GM19025 (cell line): ENCODE measurements at regions not wholly inside any gene's neighbourhood (a gene's known extent, or its start where the extent isn't known, plus 50 kb on each side); places are given as distances from the start of the nearest gene placed in this dataset.
"Not testable (repeated sequence)": the region's sequence is repeated elsewhere in the genome, so short reads cannot be mapped to it uniquely, and the experiment has no call there.

Source experiments
- ATAC-seq: cut with Tn5 transposase; IDR thresholded peaks from one replicate; pipeline ENCODE4 v1.9.1; 2021; ENCODE audit warnings: mild to moderate bottlenecking, low read depth, moderate library complexity; ENCODE audit not compliant: unreplicated experiment

DNA sequence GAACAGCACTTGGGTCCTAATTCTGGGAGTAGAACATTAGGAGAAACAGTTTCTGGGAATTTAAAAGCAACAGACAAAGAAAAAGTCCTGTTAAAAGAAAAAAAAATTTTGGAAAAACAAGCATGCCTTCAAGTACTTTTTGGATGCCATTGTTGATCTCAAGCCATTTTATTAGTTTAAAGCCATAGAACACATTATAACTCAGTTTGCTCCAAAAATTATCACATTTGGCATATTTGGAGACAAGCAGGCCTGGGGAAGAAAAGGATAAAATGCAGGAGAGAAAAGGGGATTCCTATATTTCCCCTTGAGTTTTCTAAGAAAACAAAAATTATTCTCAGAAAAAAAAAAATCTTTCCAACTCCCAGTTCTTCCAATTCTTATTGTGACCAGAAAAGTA, 146.8 kb downstream of the TENT5C start:
- ATAC-seq: no peak

DNA sequence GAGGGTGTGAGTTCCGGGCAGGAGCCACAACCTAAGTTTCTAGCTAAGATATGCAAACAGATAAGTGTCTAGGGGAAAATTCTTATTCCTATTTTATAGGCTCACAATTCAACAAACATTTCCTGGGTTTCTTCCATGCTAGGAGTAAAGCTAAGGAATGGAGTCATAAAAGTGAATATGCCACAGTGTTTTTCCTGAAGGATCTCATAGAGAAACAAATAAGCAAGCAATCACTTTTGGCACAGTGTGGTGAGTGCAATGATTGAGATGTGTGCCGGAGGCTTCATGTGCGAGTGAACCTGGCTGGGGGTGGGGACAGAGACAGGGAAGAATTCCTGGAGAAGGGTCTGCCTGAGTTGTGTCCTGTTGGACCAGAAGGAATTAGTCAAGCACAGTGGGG, 147.4 kb downstream of the TENT5C start:
- no peak for ATAC-seq

DNA sequence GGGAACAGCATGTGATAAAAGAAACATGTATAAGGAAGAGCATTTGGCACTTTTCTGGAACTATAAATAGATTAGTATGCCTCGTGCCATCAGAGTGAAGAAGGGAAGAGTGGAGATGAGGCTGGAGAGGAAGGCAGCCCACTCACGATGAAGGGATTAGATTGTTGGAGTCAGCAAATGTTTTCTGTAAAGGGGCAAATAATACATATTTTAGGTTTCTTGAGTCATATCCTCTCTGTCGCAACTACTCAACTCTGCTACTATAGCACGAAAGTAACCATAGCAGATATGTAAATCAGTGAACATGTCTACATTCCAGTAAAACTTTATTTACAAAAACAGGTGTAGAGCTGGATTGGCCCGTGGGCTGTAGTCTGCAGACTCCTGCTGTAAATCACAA, 147.8 kb downstream of the TENT5C start:
- ATAC-seq: no peak

DNA sequence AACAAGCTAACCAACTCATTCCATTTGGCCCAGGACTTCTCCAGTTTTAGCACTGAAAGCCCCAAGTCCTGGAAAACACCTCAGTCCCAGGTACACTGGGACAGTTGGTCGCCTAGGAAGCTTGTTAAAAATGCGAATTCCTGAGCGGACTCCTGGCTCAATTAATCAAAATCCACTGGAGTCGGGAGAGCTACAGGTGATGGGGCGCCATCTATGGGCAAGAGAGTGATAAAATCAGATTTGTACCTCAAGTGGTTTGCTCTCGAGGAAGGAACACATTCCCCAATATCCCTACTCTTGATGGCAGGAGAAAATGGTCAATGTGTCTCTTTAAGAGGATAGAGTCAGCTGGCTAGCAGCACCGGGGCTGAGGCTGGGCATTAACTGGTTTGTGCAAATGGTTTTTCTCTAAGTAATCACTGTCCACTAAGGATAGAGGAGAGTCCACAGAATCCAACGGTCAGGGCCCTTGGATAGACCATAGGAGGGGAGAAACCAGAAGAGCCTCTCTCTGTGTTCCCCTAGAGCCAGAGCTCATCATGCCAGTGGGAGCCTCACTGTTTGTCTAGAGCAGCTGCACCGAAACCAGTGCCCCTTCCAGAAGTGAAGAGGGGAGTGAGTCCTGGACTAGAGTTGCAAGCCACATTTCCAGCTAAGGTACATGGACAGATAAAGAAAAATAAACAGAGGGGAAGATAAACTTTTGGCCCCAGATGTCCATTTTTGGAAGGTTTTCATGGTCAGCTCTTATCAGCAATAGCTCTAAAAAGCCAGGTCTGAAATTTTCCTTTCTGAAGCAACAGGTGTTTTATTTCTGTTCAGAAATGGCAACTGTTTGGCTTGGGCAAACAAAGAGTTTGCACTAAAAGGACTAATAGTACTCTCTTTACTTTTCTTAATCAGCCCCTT, 148.5 kb downstream of the TENT5C start:
- no peak for ATAC-seq

DNA sequence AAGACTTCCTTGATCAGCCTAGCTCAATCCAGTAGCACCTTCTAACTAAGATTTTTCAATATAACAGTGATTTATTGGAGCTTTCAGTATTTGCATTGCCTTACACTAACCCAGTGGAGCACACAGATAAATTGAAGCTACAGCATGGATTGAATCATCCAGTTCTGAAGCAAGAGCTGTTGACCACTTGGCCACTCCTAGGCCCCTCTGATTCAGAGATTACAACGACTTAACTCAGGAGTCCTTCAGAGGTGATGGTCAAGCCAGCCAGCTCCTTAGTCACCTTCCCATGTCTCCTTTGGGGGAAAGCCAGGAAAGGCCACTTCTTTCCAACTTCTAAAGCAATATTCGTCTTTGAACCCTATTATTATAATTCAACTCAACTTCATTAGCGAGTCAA, 151.8 kb downstream of the TENT5C start:
- ATAC-seq: no peak

DNA sequence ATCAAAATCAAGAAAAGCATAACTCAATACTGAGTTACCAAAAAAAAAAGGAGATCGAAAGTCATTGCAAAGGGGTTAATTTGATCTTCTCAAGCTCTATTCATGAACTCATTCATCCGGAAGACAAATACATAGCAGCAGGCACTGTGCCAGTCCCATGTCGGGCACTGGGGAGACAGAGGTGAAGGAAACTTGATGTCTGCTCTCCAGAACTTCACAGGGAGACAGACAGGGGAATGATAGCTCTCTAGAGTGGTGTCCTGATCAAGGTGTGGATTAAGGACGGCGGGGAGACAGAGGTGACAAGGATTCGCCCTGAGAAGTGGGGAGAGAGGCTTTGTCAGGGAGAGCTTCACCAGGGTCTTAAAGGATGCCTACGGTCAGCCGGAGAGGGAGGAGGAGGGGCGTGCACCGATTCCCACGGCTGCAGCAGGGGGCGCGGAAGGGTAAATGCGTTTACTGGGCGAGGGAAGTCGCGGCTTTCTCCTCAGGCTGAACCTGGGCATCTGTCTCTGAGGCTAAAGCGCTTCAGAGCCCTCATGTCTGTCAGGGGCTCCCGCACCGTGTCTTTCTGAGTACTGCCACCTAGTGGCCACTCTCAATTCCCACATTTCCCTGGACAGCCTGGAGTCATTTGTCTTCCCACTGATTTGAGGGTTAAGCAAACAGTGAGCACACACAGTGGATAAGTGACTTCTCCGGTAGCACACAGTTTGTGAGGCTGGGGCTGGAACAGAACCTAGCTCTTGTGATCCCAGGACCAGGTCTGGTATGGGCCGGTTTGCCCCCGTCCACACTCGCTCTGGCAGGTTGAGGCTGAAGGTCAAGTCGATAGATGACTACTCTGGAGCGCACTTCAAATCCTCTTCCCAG, 152.8 kb downstream of the TENT5C start:
- ATAC-seq: peak; percentile 82

DNA sequence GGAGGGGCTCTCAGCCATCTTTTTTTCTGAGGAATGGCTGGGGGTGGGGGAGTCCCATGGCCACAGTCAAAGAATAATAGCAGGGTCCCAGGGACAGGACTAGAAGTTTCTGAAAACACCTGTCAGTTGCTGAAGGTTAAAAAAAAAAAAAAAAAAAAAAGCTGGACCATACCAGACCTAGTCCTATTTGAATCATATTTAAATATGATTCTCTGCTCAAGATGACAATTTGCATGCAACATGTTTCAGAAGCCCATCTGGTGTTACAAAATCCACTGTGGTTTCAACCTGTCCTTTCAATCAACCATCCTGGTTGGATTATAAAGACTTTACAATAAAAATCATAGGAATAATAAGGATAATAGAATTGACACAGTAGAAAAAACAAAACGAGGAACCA, 153.7 kb downstream of the TENT5C start:
- ATAC-seq: no peak

DNA sequence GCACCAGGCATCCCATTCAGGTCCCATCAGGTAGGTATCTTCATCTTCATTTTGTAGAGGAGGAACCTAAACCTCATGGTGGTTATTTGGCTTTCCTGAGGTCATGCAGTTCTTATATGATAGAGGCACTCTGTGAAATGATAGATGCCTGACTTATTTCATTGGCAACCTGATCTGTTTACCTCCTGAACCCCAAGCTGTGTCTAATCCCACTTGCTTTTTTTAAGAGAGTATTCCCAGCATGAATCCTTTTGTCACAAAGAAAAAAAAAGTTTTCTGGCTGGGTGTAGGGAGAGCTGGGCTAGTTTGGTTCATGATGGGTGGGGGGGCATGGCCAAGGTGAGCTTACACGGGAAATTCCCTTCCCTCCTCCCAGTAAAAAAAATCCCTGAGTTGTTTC, 154.2 kb downstream of the TENT5C start:
- ATAC-seq: no peak

DNA sequence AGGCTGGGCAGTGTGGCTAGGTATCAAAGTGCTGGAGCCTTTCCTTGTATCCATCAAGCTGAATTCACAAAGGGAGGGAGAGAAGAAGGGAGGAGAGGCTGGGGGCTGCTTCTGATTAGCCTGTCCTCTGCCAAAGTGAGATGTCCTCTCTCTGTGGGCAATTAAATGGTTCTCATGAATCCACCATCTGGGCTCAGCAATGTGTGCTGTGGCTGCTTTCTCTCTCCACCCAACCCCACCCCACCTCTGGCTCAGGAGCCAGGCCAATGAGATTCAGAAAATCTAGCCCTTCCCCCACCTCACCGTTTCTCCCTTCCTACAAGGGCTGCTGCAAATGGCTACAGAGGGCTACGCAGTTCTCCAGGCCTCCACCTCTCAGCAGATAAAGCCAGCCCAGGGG, 154.6 kb downstream of the TENT5C start:
- no peak for ATAC-seq

DNA sequence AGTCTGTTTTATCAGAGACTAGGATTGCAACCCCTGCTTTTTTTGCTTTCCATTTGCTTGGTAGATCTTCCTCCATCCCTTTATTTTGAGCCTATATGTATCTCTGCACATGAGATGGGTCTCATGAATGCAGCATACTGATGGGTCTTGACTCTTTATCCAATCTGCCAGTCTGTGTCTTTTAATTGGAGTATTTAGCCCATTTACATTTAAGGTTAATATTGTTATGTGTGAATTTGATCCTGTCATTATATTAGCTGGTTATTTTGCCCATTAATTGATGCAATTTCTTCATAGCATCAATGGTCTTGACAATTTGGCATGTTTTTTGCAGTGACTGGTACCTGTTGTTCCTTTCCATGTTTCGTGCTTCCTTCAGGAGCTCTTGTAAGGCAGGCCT, 161.7 kb downstream of the GDAP2 start:
- ATAC-seq: not testable (repeated sequence)

DNA sequence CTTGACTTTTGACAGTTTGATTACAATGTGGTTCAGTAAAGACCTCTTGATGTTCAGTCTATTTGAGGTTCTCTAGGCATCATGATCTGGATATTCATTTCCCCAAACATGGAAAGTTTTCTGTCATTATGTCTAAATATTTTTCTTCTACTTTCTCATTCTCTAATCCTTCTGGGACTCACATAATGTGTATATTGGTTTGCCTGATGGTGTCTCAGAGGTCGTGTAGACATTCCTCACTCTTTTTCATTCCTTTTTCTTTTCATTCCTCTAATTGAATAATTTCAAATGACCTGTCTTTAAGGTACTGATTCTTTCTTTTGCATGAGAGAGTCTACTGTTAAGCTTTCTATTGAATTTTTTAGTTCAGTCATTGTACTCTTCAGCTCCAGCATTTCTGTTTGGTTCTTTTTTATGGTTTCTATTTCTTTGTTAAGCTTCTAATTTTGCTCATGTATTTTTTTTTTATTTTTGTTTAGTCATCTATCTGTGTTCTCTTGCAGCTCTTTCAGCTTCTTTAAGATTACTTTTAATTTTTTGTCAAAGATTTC, 158.4 kb downstream of the GDAP2 start:
- no peak for ATAC-seq

DNA sequence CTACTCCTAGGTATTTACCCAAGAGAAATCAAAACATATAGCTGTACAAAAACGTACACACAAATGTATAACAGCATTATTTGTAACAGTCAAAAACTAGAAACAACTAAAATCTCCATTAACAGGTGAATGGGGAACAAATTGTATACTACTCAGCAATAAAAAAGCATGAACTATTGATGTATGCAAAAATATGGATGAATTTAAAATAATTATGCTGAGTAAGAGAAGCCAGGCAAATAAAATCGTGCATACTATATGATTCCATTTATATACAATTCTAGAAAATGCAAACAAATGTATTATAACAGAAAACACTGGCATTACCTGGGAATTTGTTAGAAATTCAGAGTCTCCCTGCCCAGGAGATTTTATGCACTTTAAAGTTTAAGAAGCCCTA, 150.1 kb downstream of the GDAP2 start:
- no peak for ATAC-seq

DNA sequence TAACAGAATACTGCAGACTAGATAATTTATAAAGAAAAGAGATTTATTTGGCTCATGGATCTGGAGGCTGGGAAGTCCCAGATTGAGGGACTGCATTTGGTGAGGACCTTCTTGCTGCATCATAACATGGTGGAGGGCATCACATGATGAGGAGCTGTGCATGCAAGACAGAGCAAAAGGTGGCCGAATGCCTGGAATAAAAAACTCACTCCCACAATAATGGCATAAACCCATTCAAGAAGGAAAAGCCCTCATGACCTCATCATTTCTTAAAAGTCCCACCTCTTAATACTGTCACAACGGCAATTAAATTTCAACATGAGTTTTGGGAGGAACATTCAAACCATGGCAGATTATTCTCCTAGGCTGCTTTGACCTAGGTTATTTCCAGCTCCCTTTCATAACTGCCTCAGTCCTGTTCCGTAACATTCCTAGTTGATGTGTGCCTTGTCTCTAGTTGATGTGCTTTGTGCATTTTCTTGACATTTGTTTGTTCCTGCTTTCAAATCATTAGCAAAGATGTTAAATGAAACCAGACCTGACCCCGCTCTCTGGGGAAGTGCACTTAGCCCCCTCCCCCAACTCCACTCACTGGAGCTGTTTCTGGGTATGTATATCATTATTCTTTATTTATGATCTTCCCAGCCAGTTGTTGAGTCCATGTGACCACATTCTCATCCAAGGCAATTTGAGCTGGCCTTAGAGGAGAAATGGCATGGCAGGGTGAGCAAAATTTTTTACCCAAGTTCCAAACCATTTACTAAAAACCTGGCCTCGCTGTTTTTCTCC, 148.5 kb downstream of the GDAP2 start:
- no peak for ATAC-seq

DNA sequence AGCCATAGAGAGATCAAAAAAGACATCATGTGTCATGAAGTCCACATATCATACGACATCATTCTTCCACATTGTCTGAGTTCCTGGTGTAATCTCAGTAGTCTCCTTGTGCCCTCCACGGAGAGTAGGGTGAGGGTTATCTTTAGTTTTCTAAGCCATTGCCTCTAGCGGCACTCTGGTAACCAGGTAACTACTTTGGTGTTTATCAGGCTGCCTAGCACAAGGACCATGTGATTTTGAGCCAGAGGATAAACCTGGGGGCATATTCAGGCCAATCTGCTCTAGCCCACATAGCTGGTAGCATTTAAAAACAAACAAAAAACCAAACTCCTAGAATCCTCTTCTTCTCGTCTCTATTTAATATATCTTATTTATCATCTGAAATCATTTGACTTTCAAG, 147.4 kb downstream of the GDAP2 start:
- no peak for ATAC-seq

DNA sequence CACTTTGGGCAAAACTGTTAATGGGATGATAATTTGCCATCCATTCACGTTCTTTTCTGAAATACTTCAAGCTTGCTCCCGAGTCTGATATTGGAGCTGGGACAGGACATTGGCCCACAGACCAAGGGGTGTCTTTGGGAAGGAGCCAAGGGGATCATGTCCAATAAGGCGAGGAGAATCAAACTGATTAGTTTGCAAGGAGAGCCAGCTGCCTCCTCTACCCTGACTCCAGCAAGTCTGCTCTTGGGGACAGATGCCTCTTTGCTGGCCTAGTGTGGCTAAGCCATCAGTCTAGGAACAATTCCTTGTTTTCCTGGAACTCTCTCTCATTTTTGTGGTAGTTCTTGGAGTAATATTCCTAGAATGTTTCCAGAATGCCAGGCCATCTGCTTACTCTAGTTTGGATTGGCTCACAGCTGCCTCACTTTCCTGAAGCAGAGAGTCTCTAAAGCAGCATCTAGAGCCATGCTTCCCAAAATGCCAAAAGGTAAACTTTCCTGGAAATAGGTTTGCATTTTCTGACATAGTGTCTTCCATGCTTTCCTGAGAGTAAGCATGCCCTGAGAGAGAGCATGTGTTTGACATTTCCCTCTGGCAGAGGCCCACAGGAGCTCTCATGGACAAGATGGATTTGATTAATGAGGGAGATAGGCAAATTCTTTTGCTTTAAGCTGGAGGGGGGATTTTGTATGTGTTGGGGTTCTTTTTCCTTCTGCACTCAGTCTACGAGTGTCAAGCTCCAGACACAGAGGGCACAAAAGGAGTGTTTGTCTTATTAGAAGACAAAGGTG, 145.6 kb downstream of the GDAP2 start:
- no peak for ATAC-seq

DNA sequence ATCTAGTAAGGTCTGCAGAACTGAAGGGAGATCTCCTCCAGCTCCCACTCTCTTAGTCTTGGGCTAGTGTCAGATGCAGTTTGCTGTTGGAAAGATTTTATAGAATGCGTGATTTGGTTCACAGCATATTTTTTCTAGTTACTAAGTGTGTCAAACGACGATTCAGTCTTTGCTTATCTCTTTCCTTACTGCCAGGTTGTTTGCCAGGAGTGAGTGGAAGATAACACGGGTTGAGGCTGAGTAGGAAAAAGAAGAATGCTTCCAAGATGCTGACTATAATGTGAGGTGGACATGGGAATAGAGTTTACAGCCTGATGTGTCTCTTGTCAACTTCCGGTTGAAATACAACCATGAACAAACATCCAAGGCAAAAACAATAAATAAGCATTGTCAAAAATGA, 141.4 kb downstream of the GDAP2 start:
- ATAC-seq: no peak

DNA sequence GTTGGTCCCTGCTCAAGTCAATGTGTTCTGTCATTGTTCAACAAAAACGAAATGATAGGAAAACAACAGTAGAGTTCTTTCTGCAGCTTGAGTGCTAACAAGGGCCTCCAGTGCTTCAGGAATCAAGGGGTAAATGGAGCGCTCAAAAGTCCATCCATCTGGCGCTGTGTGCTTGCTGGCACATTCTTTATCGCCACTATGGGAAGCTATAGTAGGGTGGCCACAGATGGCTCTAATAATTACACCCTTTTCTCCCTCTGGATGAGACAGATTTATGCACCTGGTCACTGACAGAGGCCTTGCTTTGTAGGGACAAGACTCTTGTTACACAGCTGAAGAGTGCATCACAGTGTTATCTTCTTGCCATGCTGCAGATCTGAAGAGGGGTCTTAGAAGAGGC, 136.0 kb downstream of the GDAP2 start:
- no peak for ATAC-seq

DNA sequence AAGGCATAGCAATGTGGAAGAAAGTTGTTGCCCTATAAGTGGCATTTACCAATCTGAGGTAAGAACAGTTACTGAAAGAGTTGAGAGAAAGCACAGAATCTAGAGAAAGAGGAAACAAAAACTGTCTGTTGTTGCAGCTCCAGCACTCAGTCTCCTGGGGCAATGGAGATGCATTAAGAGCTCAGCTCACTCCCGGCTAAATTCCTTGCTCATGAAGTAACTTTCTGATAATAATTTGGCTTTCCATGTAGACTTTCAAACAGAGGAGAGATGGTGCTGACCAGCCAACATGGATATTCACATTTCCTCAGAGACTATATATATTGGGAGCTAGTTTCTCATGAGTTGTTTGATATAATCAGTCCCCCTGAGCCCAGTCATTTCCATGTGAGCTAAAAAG, 135.3 kb downstream of the GDAP2 start:
- no peak for ATAC-seq

DNA sequence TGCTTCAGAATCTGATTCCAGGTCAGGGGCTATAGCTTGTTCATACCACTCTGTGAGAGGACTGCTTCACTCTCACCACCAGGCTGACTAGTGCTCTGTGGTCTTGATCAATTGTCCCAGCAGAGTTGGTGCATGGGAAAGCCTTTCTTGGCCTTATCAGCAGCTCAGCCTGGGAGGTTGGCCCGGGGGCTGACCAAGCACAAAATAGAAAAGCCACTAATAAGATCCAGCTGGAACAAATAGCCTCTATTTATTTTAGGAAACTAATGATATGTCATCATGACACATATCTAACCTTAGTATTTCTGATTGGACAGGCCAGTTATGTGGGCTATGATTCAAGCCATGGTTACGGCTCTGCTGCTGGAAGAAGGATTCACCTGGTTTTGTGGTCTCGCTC, 134.2 kb downstream of the GDAP2 start:
- ATAC-seq: no peak

DNA sequence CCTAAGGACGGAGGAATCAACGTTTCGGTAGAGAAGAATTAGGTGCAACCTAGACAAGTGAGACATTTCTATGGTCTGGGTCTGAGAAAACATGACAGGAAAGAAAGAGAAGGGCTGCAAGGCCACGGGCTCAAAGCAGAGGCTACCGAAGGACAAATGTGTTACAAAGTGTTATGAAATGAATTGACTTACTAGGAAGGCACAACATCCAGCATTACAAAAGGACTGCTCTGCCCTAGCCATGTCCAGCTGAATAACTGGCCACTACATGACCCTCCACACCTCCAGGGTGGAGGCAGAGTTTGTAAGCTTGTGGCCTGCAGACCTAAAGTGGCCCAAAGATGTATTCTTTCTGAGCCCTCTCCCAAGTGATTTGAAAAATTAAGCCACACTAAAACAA, 133.6 kb downstream of the GDAP2 start:
- ATAC-seq: no peak
